Mammary epithelial cell (primary cell): ENCODE measurements at regions not wholly inside any gene's neighbourhood (a gene's known extent, or its start where the extent isn't known, plus 50 kb on each side); places are given as distances from the start of the nearest gene placed in this dataset.
"Not testable (repeated sequence)": the region's sequence is repeated elsewhere in the genome, so short reads cannot be mapped to it uniquely, and the experiment has no call there.

Experiments used
- CTCF ChIP-seq, 2 donors: IDR thresholded peaks in 1 of 2; conservative IDR thresholded peaks in 1 of 2; 2 replicates each; pipeline ENCODE4 v1.5.1; 2011 to 2012; ENCODE audit warnings: inconsistent platforms in 2 of 2, low read length in 2 of 2, mild to moderate bottlenecking in 2 of 2, control low read depth in 1 of 2, low read depth in 1 of 2; ENCODE audit not compliant: insufficient read depth in 1 of 2; ENCODE audit errors: extremely low read depth in 1 of 2
- EZH2 ChIP-seq: IDR thresholded peaks from 2 replicates; pipeline ENCODE4 v1.6.1; 2012; ENCODE audit warnings: low read length, inconsistent platforms, borderline replicate concordance

GRCh38 chr20:53817513-53817912 is 223.9 kb upstream of the ZNF217 start:
- not testable (repeated sequence) for TF ChIP-seq CTCF (conservative IDR thresholded peaks at IDR 0.05 in 1 of 2, IDR thresholded peaks at IDR 0.05 in 1 of 2; ENCODE audit: extremely low read depth in 1 of 2, insufficient read depth in 1 of 2, low read depth in 1 of 2, low read length in 2 of 2); EZH2
